GM12878 (cell line): ENCODE measurements at regions not wholly inside any gene's neighbourhood (a gene's known extent, or its start where the extent isn't known, plus 50 kb on each side); places are given as distances from the start of the nearest gene placed in this dataset.

ENCODE experiments used
- ATAC-seq: fragments of 200-7000 bp; cut with Tn5 transposase; 3 replicates; pipeline ENCODE4 v1.9.1; 2020; ENCODE audit warnings: mild to moderate bottlenecking, moderate library complexity
- BruUV-seq: library from RNA; stranded (reverse); fragments of 400-500 nt; replicated peaks from 2 replicates; lab custom pipeline; 2021; lab: Mats Ljungman, UMichigan
- CTCF ChIA-PET: fragments of 300-600 bp; sonication (Branson Sonifier 250); formaldehyde crosslinking; extraction: SDS; loops from one replicate; lab custom pipeline; 2021; ENCODE audit warnings: inconsistent platforms; lab: Yijun Ruan, JAX
- POLR2A ChIA-PET: fragments of 350-600 bp; formaldehyde crosslinking; extraction: SDS; loops from one replicate; lab custom pipeline; 2021; ENCODE audit warnings: inconsistent platforms; lab: Charles Lee
- RAD21 ChIA-PET: fragments of 300-600 bp; sonication (Branson Sonifier 250); formaldehyde crosslinking; loops from one replicate; lab custom pipeline; 2023; ENCODE audit warnings: antibody characterized with exemption; ENCODE audit not compliant: unreplicated experiment; lab: Charles Lee
- SMC1A ChIA-PET: fragments of 300-600 bp; sonication (Branson Sonifier 250); formaldehyde crosslinking; loops from one replicate; lab custom pipeline; 2023; ENCODE audit not compliant: unreplicated experiment, uncharacterized antibody; lab: Charles Lee
- DNase-seq: peaks from one replicate; pipeline ENCODE4 v3.0.0-alpha.2; 2011; ENCODE audit warnings: low read depth, low spot score
- FAIRE-seq: peaks from 3 replicates; lab custom pipeline; 2011; peaks lifted over from hg19 to GRCh38; lab: Jason Lieb, UNC
- H2AFZ ChIP-seq: 2 replicates; pipeline ENCODE4 v1.6.0; 2011; ENCODE audit warnings: low read depth, low read length, control low read depth; ENCODE audit not compliant: control insufficient read depth
- H3K27ac ChIP-seq: 2 replicates; pipeline ENCODE4 v1.5.1; 2011; ENCODE audit warnings: control low read depth; ENCODE audit not compliant: control insufficient read depth, insufficient read depth
- H3K27me3 ChIP-seq, 2 experiments: replicated peaks in 1 of 2; 2 replicates each; pipeline versions ENCODE4 v1.6.0 to v1.6.1; 2011; ENCODE audit warnings: low read length in 1 of 2; ENCODE audit not compliant: control insufficient read depth in 2 of 2, insufficient read depth in 2 of 2
- H3K36me3 ChIP-seq, 2 experiments: 2 replicates each; pipeline ENCODE4 v1.5.1; 2011; ENCODE audit warnings: low read length in 1 of 2; ENCODE audit not compliant: control insufficient read depth in 2 of 2, insufficient read depth in 2 of 2
- H3K4me1 ChIP-seq: 2 replicates; pipeline ENCODE4 v1.6.1; 2011; ENCODE audit warnings: mild to moderate bottlenecking, low read length, moderate library complexity, mixed read lengths; ENCODE audit not compliant: control insufficient read depth, insufficient read depth
- H3K4me2 ChIP-seq: 2 replicates; pipeline ENCODE4 v1.6.0; 2011; ENCODE audit warnings: control low read depth; ENCODE audit not compliant: control insufficient read depth, insufficient read depth
- H3K4me3 ChIP-seq: fragments of 200-600 bp; sonication (generic); 2 replicates; pipeline ENCODE4 v1.5.1; 2016
- H3K79me2 ChIP-seq: 2 replicates; pipeline ENCODE4 v1.6.0; 2011; ENCODE audit warnings: low read length; ENCODE audit not compliant: control insufficient read depth, insufficient read depth
- H3K9ac ChIP-seq: 2 replicates; pipeline ENCODE4 v1.8.0; 2011; ENCODE audit warnings: low read length, control low read depth, mixed read lengths; ENCODE audit not compliant: control insufficient read depth, insufficient read depth
- H3K9me3 ChIP-seq: replicated peaks from 3 replicates; pipeline ENCODE4 v1.5.1; 2011; ENCODE audit warnings: mild to moderate bottlenecking, low read length; ENCODE audit not compliant: control insufficient read depth, insufficient read depth
- H4K20me1 ChIP-seq: 2 replicates; pipeline ENCODE4 v1.6.0; 2011; ENCODE audit not compliant: control insufficient read depth, insufficient read depth
- ASH2L ChIP-seq: fragments of 300-600, 200-600 bp; sonication (generic); IDR thresholded peaks from 2 replicates; pipeline ENCODE4 v1.6.1; 2017; ENCODE audit warnings: low read depth, mild to moderate bottlenecking, borderline replicate concordance
- ETV6 ChIP-seq, 2 experiments: fragments of 450-650 bp in 1 of 2; IDR thresholded peaks in 1 of 2; conservative IDR thresholded peaks in 1 of 2; 2 replicates each; pipeline ENCODE4 v1.6.1; 2014; ENCODE audit warnings: antibody characterized with exemption in 1 of 2, borderline replicate concordance in 1 of 2, low read depth in 1 of 2, mild to moderate bottlenecking in 1 of 2, moderate library complexity in 1 of 2
- HCFC1 ChIP-seq: fragments of 150-350 bp; IDR thresholded peaks from 2 replicates; pipeline ENCODE4 v1.6.1; 2014; ENCODE audit warnings: low read length
- HDAC2 ChIP-seq: fragments of 200-600 bp; sonication (generic); IDR thresholded peaks from 2 replicates; pipeline ENCODE4 v1.6.1; 2017
- KLF5 ChIP-seq: fragments of 450-650 bp; IDR thresholded peaks from 2 replicates; pipeline ENCODE4 v1.6.1; 2014; ENCODE audit warnings: mild to moderate bottlenecking; ENCODE audit not compliant: partially characterized antibody
- POLR2AphosphoS5 ChIP-seq: IDR thresholded peaks from 2 replicates; pipeline ENCODE4 v1.6.1; 2011; ENCODE audit warnings: mild to moderate bottlenecking, low read length, inconsistent platforms
- RFX5 ChIP-seq: IDR thresholded peaks from 2 replicates; pipeline ENCODE4 v1.6.1; 2011; ENCODE audit warnings: low read depth, low read length, improper control_type of control experiment
- SIN3A ChIP-seq: IDR thresholded peaks from 2 replicates; pipeline ENCODE4 v1.6.1; 2012; ENCODE audit warnings: low read depth, low read length, improper control_type of control experiment
- SREBF2 ChIP-seq: IDR thresholded peaks from 2 replicates; pipeline ENCODE4 v1.6.1; 2012; ENCODE audit warnings: mild to moderate bottlenecking, low read length
- TBL1XR1 ChIP-seq: IDR thresholded peaks from 2 replicates; pipeline ENCODE4 v1.6.1; 2012; ENCODE audit warnings: low read depth, low read length, improper control_type of control experiment
- YBX1 ChIP-seq: fragments of 450-650 bp; IDR thresholded peaks from 2 replicates; pipeline ENCODE4 v1.6.1; 2016; ENCODE audit warnings: antibody characterized with exemption
- ZBED1 ChIP-seq: IDR thresholded peaks from 2 replicates; pipeline ENCODE4 v1.6.1; 2016; ENCODE audit warnings: borderline replicate concordance
- WGBS: methylation state at CpG from one replicate; pipeline ENCODE4 v1.1.6; 2016; ENCODE audit warnings: low lambda C conversion rate; ENCODE audit not compliant: insufficient replicate concordance, insufficient coverage; ENCODE audit errors: missing lambda C conversion rate; 5-methylcytosine and 5-hydroxymethylcytosine counted together
- in situ Hi-C: fragments of 300-500 bp; cut with MboI; formaldehyde crosslinking; loops from 9 replicates; pipeline ENCODE4 v1.14.3; 2018; ENCODE audit warnings: mixed read lengths
- intact Hi-C: fragments of 100-400 bp; cut with micrococcal nuclease; formaldehyde crosslinking; loops from one replicate; pipeline ENCODE4 v1.14.2; 2022; ENCODE audit not compliant: unreplicated experiment

GRCh38 chr9:73643379-73644013 is 491.8 kb downstream of the ANXA1 start:
- no peak for FAIRE-seq
- Histone ChIP-seq H3K36me3 (no peaks in the 10 kb centered on the region), H3K4me1 (no peaks in the 10 kb centered on the region), H3K79me2 (no peaks in the 10 kb centered on the region), H2AFZ (no peak overlapping the region), H4K20me1 (no peaks in the 10 kb centered on the region), H3K9ac (no peak overlapping the region), H3K4me2 (no peak overlapping the region), H3K9me3 (no peaks in the 10 kb centered on the region), H3K27me3 (no peaks in the 10 kb centered on the region), H3K27ac (no peak overlapping the region), H3K4me3 (no peak overlapping the region)
- TF ChIP-seq RFX5 (no peak), ASH2L (no peak)
- ATAC-seq = no peak
- ChIA-PET SMC1A (no interaction called here), RAD21 (no interaction called here), POLR2A (no interaction called here), CTCF (interaction anchor here (1.0 to 1.1 kb wide), 2 partner anchors 9 to 16 kb away, joined by 3 read pairs; no protein-coding TSS in a partner anchor)
- intact Hi-C loops = no loop called here
- in situ Hi-C loops = no loop called here
- DNase-seq = no peak
- no TSS peak for BruUV-seq
- WGBS = 9% methylated on average over 7 of the region's 7 CpGs

GRCh38 chr9:73647560-73647959 is 495.9 kb downstream of the ANXA1 start:
- Histone ChIP-seq H3K9me3 (no peaks in the 10 kb centered on the region), H3K79me2 (no peaks in the 10 kb centered on the region), H2AFZ (no peak overlapping the region), H3K4me2 (no peak overlapping the region), H3K27ac (no peak overlapping the region), H3K4me3 (no peak overlapping the region), H3K36me3 (no peaks in the 10 kb centered on the region), H4K20me1 (no peaks in the 10 kb centered on the region), H3K9ac (no peak overlapping the region), H3K27me3 (no peaks in the 10 kb centered on the region), H3K4me1 (no peaks in the 10 kb centered on the region)
- intact Hi-C loops (no loop called here), in situ Hi-C loops (no loop called here)
- ChIA-PET RAD21 (no interaction called here), CTCF (no interaction called here), POLR2A (no interaction called here), SMC1A (no interaction called here)
- BruUV-seq = no TSS peak
- ATAC-seq = no peak
- no peak for DNase-seq
- WGBS = 45% methylated on average over 13 of the region's 13 CpGs
- TF ChIP-seq KLF5 (no peak), YBX1 (no peak), HDAC2 (no peak), ZBED1 (no peak), POLR2AphosphoS5 (no peak), ETV6 (conservative IDR thresholded peaks at IDR 0.05 in 1 of 2, IDR thresholded peaks at IDR 0.05 in 1 of 2; ENCODE audit: borderline replicate concordance in 1 of 2, low read depth in 1 of 2) (no peak), TBL1XR1 (no peak), HCFC1 (no peak), SREBF2 (no peak), SIN3A (no peak)
- TF ChIP-seq, all 136 proteins: peak for 0
- FAIRE-seq = no peak
